Activated CD4-positive, alpha-beta memory T cell treated with anti-CD3 and anti-CD28 coated beads for 36 hours (primary cell): ENCODE measurements at regions not wholly inside any gene's neighbourhood (a gene's known extent, or its start where the extent isn't known, plus 50 kb on each side); places are given as distances from the start of the nearest gene placed in this dataset.
"Not testable (repeated sequence)": the region's sequence is repeated elsewhere in the genome, so short reads cannot be mapped to it uniquely, and the experiment has no call there.

Experiments used
- CTCF ChIA-PET: fragments of 350-600 bp; sonication (Branson Sonifier 250); formaldehyde crosslinking; loops from one replicate; lab custom pipeline; 2021; ENCODE audit warnings: antibody characterized with exemption, inconsistent platforms; lab: Charles Lee
- POLR2A ChIA-PET: fragments of 350-600 bp; sonication (Branson Sonifier 250); formaldehyde crosslinking; loops from one replicate; lab custom pipeline; 2021; ENCODE audit warnings: antibody characterized with exemption; lab: Charles Lee
- DNase-seq: peaks from one replicate; pipeline ENCODE4 v3.0.0-alpha.2; 2020
- H3K27ac Mint-ChIP-seq: one replicate; pipeline ENCODE4 v1.8.0; 2021; ENCODE audit warnings: mixed read lengths
- H3K27me3 Mint-ChIP-seq: one replicate; pipeline ENCODE4 v1.8.0; 2021; ENCODE audit warnings: mixed read lengths
- H3K36me3 Mint-ChIP-seq: one replicate; pipeline ENCODE4 v1.8.0; 2021; ENCODE audit warnings: mixed read lengths
- H3K4me1 Mint-ChIP-seq: one replicate; pipeline ENCODE4 v1.8.0; 2021; ENCODE audit warnings: low read depth, mixed read lengths
- H3K4me3 Mint-ChIP-seq: one replicate; pipeline ENCODE4 v1.8.0; 2021; ENCODE audit warnings: mild to moderate bottlenecking, mixed read lengths
- H3K9me3 Mint-ChIP-seq: one replicate; pipeline ENCODE4 v1.8.0; 2021; ENCODE audit warnings: mixed read lengths
- intact Hi-C: fragments of 100-400 bp; cut with micrococcal nuclease; formaldehyde crosslinking; loops from one replicate; pipeline ENCODE4 v1.15.1; 2023

- DNase-seq, H3K27me3 Mint-ChIP-seq, H3K4me1 Mint-ChIP-seq, H3K4me3 Mint-ChIP-seq, CTCF ChIA-PET, H3K9me3 Mint-ChIP-seq, H3K27ac Mint-ChIP-seq, intact Hi-C loops, H3K36me3 Mint-ChIP-seq: not testable (repeated sequence)
- POLR2A ChIA-PET: interaction anchor here (0.6 kb wide), 1 partner anchor 270 kb away, joined by 3 read pairs; no protein-coding TSS in a partner anchor
These were observed 61.9 kb upstream of the EEF1E1 start for GRCh38 chr6:8164281-8164680.

- ChIA-PET CTCF (no interaction called here), POLR2A (no interaction called here)
- H3K27me3 Mint-ChIP-seq: peaks cover 11% of the 10 kb centered on the region
- H3K9me3 Mint-ChIP-seq: peaks cover 3% of the 10 kb centered on the region
- intact Hi-C loops: no loop called here
- H3K27ac Mint-ChIP-seq: no peak overlapping the region
- no peak overlapping the region for H3K4me3 Mint-ChIP-seq
- H3K36me3 Mint-ChIP-seq: no peaks in the 10 kb centered on the region
- no peak for DNase-seq
- H3K4me1 Mint-ChIP-seq: no peaks in the 10 kb centered on the region
These were observed 57.6 kb upstream of the EEF1E1 start for GRCh38 chr6:8159966-8160365.

DNA sequence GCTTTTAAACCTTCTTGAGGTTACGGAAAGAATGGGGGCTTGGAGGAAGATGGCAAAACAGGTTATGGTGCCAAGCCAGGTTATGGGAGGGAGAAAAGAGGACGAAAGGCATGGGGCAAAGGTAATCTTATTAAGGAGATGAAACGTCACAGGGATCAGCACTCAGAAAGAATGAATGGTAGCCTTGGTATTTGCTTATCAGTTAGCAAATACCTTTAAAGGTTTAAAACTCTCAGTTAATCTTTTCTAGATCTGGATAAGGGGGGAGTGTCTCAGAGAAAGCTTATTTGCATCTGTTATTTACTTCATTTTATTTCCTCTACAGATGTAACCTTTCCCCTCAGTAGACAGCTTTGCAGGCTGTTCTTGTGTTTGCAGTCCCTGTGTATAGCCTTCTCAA, 55.5 kb upstream of the EEF1E1 start:
- no peak overlapping the region for H3K4me3 Mint-ChIP-seq
- no peak overlapping the region for H3K27ac Mint-ChIP-seq
- no peaks in the 10 kb centered on the region for H3K4me1 Mint-ChIP-seq
- H3K36me3 Mint-ChIP-seq: no peaks in the 10 kb centered on the region
- CTCF ChIA-PET: no interaction called here
- intact Hi-C loops: no loop called here
- H3K9me3 Mint-ChIP-seq: peaks cover 3% of the 10 kb centered on the region
- DNase-seq: no peak
- H3K27me3 Mint-ChIP-seq: peaks cover 16% of the 10 kb centered on the region
- POLR2A ChIA-PET: no interaction called here

DNA sequence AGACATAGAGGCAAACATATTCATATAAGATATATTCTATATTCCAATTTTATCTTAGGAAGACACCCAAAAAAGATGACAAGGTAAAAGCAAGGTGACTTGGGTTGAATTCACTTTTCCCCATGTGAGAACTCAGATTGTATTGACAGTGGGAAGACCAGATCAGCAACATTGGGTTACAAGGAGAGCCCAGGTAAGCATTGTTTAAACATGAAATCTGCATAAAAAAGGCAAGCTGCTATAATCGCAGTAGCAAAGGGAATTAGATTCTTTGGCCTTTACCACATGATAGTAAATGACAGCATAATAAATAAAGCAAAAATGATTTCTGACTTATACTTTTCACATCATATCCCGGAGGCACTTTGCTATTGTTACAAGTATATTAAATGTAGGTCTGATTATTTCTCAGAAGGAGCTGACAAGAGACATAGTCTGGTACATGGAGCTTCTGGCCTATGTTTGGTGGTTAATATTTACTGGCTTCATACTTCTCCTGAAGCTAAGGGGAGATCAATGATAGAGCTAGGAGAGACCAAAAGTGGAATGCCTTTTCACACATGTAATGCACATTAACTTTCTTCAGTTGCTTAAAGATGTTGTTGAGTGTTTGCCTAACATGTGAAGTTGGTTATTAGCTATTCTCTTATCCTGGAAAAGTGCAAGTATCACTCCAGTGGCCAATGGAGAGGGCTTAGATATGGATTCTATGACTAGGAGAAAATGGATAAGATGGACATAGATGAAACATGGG, 53.1 kb upstream of the EEF1E1 start:
- DNase-seq: no peak
- intact Hi-C loops: no loop called here
- peaks cover 16% of the 10 kb centered on the region for H3K27me3 Mint-ChIP-seq
- no peaks in the 10 kb centered on the region for H3K36me3 Mint-ChIP-seq
- H3K4me1 Mint-ChIP-seq: no peaks in the 10 kb centered on the region
- H3K27ac Mint-ChIP-seq: no peak overlapping the region
- CTCF ChIA-PET: no interaction called here
- POLR2A ChIA-PET: no interaction called here
- no peaks in the 10 kb centered on the region for H3K9me3 Mint-ChIP-seq
- no peak overlapping the region for H3K4me3 Mint-ChIP-seq
